Spleen (tissue), 7 donors: ENCODE measurements at regions not wholly inside any gene's neighbourhood (a gene's known extent, or its start where the extent isn't known, plus 50 kb on each side); places are given as distances from the start of the nearest gene placed in this dataset.

Experiments
- POLR2A ChIP-seq, 3 donors: fragments of 450-650 bp; IDR thresholded peaks; one replicate each; pipeline ENCODE4 v1.5.1; 2017; ENCODE audit warnings: antibody characterized with exemption in 3 of 3, mild to moderate bottlenecking in 1 of 3
- POLR2AphosphoS5 ChIP-seq, 3 donors: sonication (generic); formaldehyde crosslinking; IDR thresholded peaks; one replicate each; pipeline ENCODE4 v1.5.1; 2017; ENCODE audit warnings: antibody characterized with exemption in 3 of 3
- TF ChIP-seq, protein P1 (sequence below), 11 experiments: fragments of 200-600 bp in 7 of 11; fragments of 450-650 bp in 4 of 11; sonication (generic) in 4 of 11; IDR thresholded peaks in 8 of 11; conservative IDR thresholded peaks in 3 of 11; 1 replicate in 7 of 11; 2 replicates in 4 of 11; pipeline versions ENCODE4 v1.4.0 to v1.8.0; 2016 to 2021; ENCODE audit warnings: antibody characterized with exemption in 11 of 11, inconsistent platforms in 4 of 11, mild to moderate bottlenecking in 1 of 11
- donor health status: DM: no; HTN: no; CAD: no; lungs with moderate emphysema.
- donor health status: DM: no; HTN: no; CAD: no.
- donor health status: DM: no; HTN: no; CAD: no.

DNA sequence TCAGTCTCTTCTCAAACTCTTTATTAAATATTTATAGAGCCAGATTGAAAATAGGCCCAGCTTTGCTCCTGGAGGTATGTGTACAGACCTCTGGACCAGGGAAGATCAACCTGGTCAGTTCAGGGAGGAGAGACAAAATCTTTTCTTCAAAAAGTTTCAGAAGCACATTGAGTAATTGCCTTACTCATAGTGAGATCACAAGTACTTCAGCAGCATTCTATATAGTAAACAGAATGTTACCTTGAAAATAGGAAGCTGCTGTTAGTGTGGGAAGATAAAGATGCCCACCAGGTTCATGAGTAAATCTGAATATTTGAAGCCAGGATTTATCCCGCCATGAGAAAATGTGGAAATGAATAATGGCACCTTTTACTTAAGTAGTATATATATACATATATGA, 665.9 kb upstream of the CITED2 start:
- TF ChIP-seq, protein P1, sequence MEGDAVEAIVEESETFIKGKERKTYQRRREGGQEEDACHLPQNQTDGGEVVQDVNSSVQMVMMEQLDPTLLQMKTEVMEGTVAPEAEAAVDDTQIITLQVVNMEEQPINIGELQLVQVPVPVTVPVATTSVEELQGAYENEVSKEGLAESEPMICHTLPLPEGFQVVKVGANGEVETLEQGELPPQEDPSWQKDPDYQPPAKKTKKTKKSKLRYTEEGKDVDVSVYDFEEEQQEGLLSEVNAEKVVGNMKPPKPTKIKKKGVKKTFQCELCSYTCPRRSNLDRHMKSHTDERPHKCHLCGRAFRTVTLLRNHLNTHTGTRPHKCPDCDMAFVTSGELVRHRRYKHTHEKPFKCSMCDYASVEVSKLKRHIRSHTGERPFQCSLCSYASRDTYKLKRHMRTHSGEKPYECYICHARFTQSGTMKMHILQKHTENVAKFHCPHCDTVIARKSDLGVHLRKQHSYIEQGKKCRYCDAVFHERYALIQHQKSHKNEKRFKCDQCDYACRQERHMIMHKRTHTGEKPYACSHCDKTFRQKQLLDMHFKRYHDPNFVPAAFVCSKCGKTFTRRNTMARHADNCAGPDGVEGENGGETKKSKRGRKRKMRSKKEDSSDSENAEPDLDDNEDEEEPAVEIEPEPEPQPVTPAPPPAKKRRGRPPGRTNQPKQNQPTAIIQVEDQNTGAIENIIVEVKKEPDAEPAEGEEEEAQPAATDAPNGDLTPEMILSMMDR (IDR thresholded peaks at IDR 0.05 in 8 of 11, conservative IDR thresholded peaks at IDR 0.05 in 3 of 11) = no peak
- TF ChIP-seq POLR2A (IDR thresholded peaks at IDR 0.05) (no peak), POLR2AphosphoS5 (IDR thresholded peaks at IDR 0.05) (no peak)
